Caki2 (cell line): ENCODE measurements at regions not wholly inside any gene's neighbourhood (a gene's known extent, or its start where the extent isn't known, plus 50 kb on each side); places are given as distances from the start of the nearest gene placed in this dataset.
"Not testable (repeated sequence)": the region's sequence is repeated elsewhere in the genome, so short reads cannot be mapped to it uniquely, and the experiment has no call there.

Experiments
- DNase-seq: peaks from one replicate; pipeline ENCODE4 v3.0.0-alpha.2; 2015; ENCODE audit warnings: low read depth
- in situ Hi-C: cut with HindIII; loops from 2 replicates; pipeline ENCODE4 v1.10.0; 2016; ENCODE audit warnings: low sequenced_read_pairs, low pct_unique_long_range_greater_than_20kb, mixed read lengths

GRCh38 chr9:90469435-90469834 is 173.2 kb downstream of the DIRAS2 start:
- in situ Hi-C loops = no loop called here
- DNase-seq = no peak

GRCh38 chr9:90469865-90470387 is 172.7 kb downstream of the DIRAS2 start:
- in situ Hi-C loops = no loop called here

GRCh38 chr9:90476058-90476457 is 166.6 kb downstream of the DIRAS2 start:
- no peak for DNase-seq
- in situ Hi-C loops = no loop called here

More at GRCh38 chr9:90469865-90470387, 172.7 kb downstream of the DIRAS2 start:
- DNase-seq = no peak

DNA sequence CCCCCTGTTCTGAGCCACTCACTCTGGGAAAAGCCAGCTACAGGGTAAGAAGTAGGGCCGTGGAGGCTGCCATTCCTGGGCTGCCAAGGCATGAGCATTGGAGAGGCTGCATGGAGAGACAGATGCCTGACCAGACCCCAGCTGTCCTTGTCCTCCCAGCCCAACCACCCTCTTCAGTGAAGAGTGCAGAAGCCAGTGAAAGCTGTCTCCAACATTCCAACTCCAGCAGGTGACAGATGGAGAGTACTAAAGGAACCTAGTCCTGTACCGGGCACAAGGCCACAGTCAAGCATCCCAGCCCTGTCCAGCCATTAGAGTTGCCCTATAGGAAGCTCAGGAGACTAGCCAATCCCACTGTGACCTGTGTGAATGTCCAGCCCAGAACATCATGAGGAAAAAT is 165.1 kb downstream of the DIRAS2 start:
- in situ Hi-C loops = no loop called here
- DNase-seq = no peak

- no peak for DNase-seq
- in situ Hi-C loops = no loop called here
Measured at GRCh38 chr9:90478821-90479220, 163.8 kb downstream of the DIRAS2 start.

DNA sequence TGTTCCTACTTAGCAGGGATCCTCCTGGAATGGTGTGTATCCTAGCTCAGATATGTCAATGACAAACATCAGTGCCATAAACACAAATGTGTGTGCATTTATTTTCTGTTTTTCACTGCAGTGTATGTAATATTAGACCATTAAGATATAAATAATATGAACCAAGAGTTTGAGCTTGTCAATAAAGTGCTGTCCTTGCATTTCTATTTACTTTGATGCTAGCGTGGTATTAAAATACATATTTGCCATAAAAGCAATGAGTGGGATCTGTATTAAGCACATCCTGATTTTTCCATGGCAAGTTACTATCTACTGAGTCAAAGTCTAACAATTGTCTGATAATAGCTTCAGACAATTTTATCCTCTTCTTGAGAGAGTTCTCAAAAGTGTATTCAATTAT is 157.6 kb downstream of the DIRAS2 start:
- DNase-seq = no peak
- in situ Hi-C loops = no loop called here

DNA sequence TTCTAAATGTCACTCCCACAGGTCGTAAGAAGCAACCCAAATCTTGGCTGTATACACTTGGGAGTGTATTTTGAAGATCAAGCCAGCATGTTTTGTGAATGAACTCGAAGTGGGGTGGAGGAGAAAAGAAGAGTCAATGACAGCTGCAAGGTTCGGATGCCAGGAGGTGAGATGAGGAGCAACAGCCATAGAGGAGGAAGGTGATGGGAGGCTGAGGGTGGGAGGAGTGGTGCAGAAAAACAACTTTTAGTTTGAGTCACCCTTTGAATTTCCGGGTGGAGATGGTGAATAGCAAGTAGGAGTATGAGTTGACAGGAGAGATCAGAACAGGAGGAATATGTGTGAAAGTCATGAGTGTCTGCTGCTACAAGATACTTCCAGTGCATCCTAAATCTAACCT is 153.6 kb downstream of the DIRAS2 start:
- in situ Hi-C loops = no loop called here

GRCh38 chr9:90499761-90500160 is 142.9 kb downstream of the DIRAS2 start:
- no peak for DNase-seq

More for the DNA sequence above, 153.6 kb downstream of the DIRAS2 start:
- DNase-seq = no peak

GRCh38 chr9:90502134-90502533 is 140.5 kb downstream of the DIRAS2 start:
- in situ Hi-C loops = no loop called here
- no peak for DNase-seq

More at GRCh38 chr9:90499761-90500160, 142.9 kb downstream of the DIRAS2 start:
- in situ Hi-C loops = no loop called here

DNA sequence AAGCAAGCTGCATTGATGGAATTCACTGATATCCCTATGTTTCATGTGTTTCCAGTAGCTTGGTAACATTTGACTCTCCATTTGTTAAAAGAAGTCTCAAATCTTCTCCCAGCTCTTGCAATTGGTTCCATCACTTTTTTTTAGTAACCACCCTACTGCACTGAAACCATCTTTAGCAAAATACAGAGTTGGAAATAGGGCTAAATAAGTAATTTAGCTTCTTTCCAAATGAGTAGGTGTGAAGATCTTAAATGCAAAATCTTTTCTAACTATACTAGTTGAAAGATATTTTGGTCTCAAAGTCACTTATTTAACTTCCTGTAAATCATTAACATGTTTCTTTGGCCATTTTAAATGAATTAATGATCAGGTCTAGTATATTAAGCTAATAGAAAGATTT is 138.1 kb downstream of the DIRAS2 start:
- in situ Hi-C loops = no loop called here
- no peak for DNase-seq

DNA sequence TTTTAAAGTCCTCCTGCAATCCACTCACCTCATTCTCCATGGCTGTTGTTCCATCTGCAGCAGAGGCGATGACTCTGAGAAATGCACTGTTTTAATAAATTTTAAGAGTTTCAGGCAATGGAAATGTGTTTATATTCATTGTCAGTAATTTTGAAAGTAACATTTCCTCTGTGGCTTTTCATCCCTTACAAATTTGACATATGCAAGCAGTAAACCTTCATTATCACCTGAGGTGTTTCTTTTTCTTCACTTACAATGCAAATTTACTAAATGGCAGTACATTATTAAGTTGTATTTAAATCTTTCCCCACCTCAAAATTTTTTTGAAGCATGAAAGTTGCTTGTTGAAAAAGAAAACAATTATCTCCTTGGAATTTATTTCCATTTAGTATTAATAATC is 136.9 kb downstream of the DIRAS2 start:
- DNase-seq = no peak
- in situ Hi-C loops = no loop called here

- DNase-seq, in situ Hi-C loops: not testable (repeated sequence)
Measured at GRCh38 chr9:90506402-90506801, 136.2 kb downstream of the DIRAS2 start.

DNA sequence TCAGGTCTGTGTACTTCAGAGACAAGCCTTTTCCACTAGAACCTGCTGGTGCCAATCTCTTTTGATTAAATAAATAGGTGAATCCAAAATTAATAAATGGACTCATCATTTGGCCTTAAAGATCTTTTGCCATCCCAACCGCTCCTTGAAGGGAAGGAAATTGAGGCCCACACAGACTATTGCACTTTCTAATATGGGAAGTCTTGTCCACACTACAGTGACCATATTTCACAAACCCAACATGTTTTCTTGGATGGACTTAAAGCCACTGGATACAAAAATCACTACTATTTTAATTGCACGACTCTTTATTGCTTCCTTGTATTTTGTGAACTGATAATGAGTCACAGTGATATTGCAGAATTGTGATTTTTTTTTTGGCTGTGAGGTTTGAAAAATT is 135.0 kb downstream of the DIRAS2 start:
- no peak for DNase-seq
- in situ Hi-C loops = no loop called here

- in situ Hi-C loops = no loop called here
- no peak for DNase-seq
Measured at GRCh38 chr9:90508940-90509339, 133.7 kb downstream of the DIRAS2 start.

- DNase-seq = no peak
- in situ Hi-C loops = no loop called here
Measured at GRCh38 chr9:90511711-90512110, 130.9 kb downstream of the DIRAS2 start.

DNA sequence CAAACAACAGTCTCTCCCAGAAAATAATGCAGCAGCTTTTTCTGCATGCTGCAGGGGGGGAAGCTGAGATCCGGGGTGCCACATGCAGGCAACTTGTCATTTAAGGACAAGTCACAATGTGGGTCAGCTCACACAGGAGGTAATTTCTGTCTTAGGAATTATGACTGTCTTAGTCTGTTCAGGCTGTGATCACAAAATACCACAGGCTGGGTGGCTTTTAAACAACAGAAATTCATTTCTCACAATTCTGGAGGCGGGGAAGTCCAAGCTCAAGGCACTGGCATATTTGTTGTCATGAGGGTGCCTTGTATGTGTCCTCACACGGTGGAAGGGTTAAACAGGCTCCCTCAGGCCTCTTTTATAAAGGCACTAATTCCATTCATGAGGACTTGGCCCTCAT is 127.7 kb downstream of the DIRAS2 start:
- in situ Hi-C loops = no loop called here
- DNase-seq = no peak

GRCh38 chr9:90515510-90515909 is 127.1 kb downstream of the DIRAS2 start:
- in situ Hi-C loops = no loop called here
- no peak for DNase-seq

DNA sequence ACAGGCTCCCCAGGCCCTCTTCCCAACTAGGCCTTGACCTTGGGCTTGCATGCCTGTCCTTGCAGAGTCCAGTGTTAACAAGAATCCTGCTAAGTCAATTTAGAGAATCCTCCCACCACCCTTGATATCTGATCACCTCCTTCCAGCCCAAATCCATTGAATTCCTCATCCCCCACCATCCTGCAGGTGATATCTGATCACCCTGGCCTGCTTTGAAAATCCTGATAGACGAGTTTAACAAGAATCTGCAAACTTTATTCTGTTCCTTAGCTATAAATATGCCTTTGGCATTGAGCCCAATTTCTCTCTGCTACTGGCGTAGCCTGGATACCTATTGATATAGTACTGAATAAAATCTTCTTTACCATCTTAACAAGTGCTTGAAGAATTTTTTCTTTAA is 125.5 kb downstream of the DIRAS2 start:
- no peak for DNase-seq
- in situ Hi-C loops = no loop called here

- in situ Hi-C loops = no loop called here
- no peak for DNase-seq
Measured at GRCh38 chr9:90521811-90522570, 120.6 kb downstream of the DIRAS2 start.

GRCh38 chr9:90523958-90524357 is 118.7 kb downstream of the DIRAS2 start:
- DNase-seq = no peak
- in situ Hi-C loops = no loop called here
